GM12878 (cell line): ENCODE measurements at regions not wholly inside any gene's neighbourhood (a gene's known extent, or its start where the extent isn't known, plus 50 kb on each side); places are given as distances from the start of the nearest gene placed in this dataset.

Experiments
- ATAC-seq: fragments of 200-7000 bp; cut with Tn5 transposase; 3 replicates; pipeline ENCODE4 v1.9.1; 2020; ENCODE audit warnings: mild to moderate bottlenecking, moderate library complexity
- BruUV-seq: library from RNA; stranded (reverse); fragments of 400-500 nt; replicated peaks from 2 replicates; lab custom pipeline; 2021; lab: Mats Ljungman, UMichigan
- CTCF ChIA-PET: fragments of 300-600 bp; sonication (Branson Sonifier 250); formaldehyde crosslinking; extraction: SDS; loops from one replicate; lab custom pipeline; 2021; ENCODE audit warnings: inconsistent platforms; lab: Yijun Ruan, JAX
- POLR2A ChIA-PET: fragments of 350-600 bp; formaldehyde crosslinking; extraction: SDS; loops from one replicate; lab custom pipeline; 2021; ENCODE audit warnings: inconsistent platforms; lab: Charles Lee
- RAD21 ChIA-PET: fragments of 300-600 bp; sonication (Branson Sonifier 250); formaldehyde crosslinking; loops from one replicate; lab custom pipeline; 2023; ENCODE audit warnings: antibody characterized with exemption; ENCODE audit not compliant: unreplicated experiment; lab: Charles Lee
- SMC1A ChIA-PET: fragments of 300-600 bp; sonication (Branson Sonifier 250); formaldehyde crosslinking; loops from one replicate; lab custom pipeline; 2023; ENCODE audit not compliant: unreplicated experiment, uncharacterized antibody; lab: Charles Lee
- DNase-seq: peaks from one replicate; pipeline ENCODE4 v3.0.0-alpha.2; 2011; ENCODE audit warnings: low read depth, low spot score
- FAIRE-seq: peaks from 3 replicates; lab custom pipeline; 2011; peaks lifted over from hg19 to GRCh38; lab: Jason Lieb, UNC
- H2AFZ ChIP-seq: 2 replicates; pipeline ENCODE4 v1.6.0; 2011; ENCODE audit warnings: low read depth, low read length, control low read depth; ENCODE audit not compliant: control insufficient read depth
- H3K27ac ChIP-seq: 2 replicates; pipeline ENCODE4 v1.5.1; 2011; ENCODE audit warnings: control low read depth; ENCODE audit not compliant: control insufficient read depth, insufficient read depth
- H3K27me3 ChIP-seq, 2 experiments: replicated peaks in 1 of 2; 2 replicates each; pipeline versions ENCODE4 v1.6.0 to v1.6.1; 2011; ENCODE audit warnings: low read length in 1 of 2; ENCODE audit not compliant: control insufficient read depth in 2 of 2, insufficient read depth in 2 of 2
- H3K36me3 ChIP-seq, 2 experiments: 2 replicates each; pipeline ENCODE4 v1.5.1; 2011; ENCODE audit warnings: low read length in 1 of 2; ENCODE audit not compliant: control insufficient read depth in 2 of 2, insufficient read depth in 2 of 2
- H3K4me1 ChIP-seq: 2 replicates; pipeline ENCODE4 v1.6.1; 2011; ENCODE audit warnings: mild to moderate bottlenecking, low read length, moderate library complexity, mixed read lengths; ENCODE audit not compliant: control insufficient read depth, insufficient read depth
- H3K4me2 ChIP-seq: 2 replicates; pipeline ENCODE4 v1.6.0; 2011; ENCODE audit warnings: control low read depth; ENCODE audit not compliant: control insufficient read depth, insufficient read depth
- H3K4me3 ChIP-seq: fragments of 200-600 bp; sonication (generic); 2 replicates; pipeline ENCODE4 v1.5.1; 2016
- H3K79me2 ChIP-seq: 2 replicates; pipeline ENCODE4 v1.6.0; 2011; ENCODE audit warnings: low read length; ENCODE audit not compliant: control insufficient read depth, insufficient read depth
- H3K9ac ChIP-seq: 2 replicates; pipeline ENCODE4 v1.8.0; 2011; ENCODE audit warnings: low read length, control low read depth, mixed read lengths; ENCODE audit not compliant: control insufficient read depth, insufficient read depth
- H3K9me3 ChIP-seq: replicated peaks from 3 replicates; pipeline ENCODE4 v1.5.1; 2011; ENCODE audit warnings: mild to moderate bottlenecking, low read length; ENCODE audit not compliant: control insufficient read depth, insufficient read depth
- H4K20me1 ChIP-seq: 2 replicates; pipeline ENCODE4 v1.6.0; 2011; ENCODE audit not compliant: control insufficient read depth, insufficient read depth
- BRCA1 ChIP-seq: IDR thresholded peaks from 2 replicates; pipeline ENCODE4 v1.6.1; 2011; ENCODE audit warnings: low read depth, low read length, improper control_type of control experiment
- ESRRA ChIP-seq: IDR thresholded peaks from 2 replicates; pipeline ENCODE4 v1.6.1; 2012; ENCODE audit warnings: mild to moderate bottlenecking, low read length, improper control_type of control experiment
- JUND ChIP-seq: IDR thresholded peaks from 2 replicates; pipeline ENCODE4 v1.6.1; 2012; ENCODE audit warnings: low read depth, mild to moderate bottlenecking, low read length, improper control_type of control experiment, moderate library complexity
- RELA ChIP-seq: fragments of 450-650 bp; IDR thresholded peaks from 2 replicates; pipeline ENCODE4 v1.8.0; 2014; ENCODE audit warnings: borderline replicate concordance; ENCODE audit not compliant: partially characterized antibody
- SMARCA5 ChIP-seq: fragments of 450-650 bp; IDR thresholded peaks from 2 replicates; pipeline ENCODE4 v1.6.1; 2017; ENCODE audit warnings: mild to moderate bottlenecking
- ZNF207 ChIP-seq: fragments of 450-650 bp; IDR thresholded peaks from 2 replicates; pipeline ENCODE4 v1.6.1; 2014; ENCODE audit warnings: antibody characterized with exemption, mild to moderate bottlenecking, borderline replicate concordance
- ZNF687 ChIP-seq: fragments of 450-650 bp; IDR thresholded peaks from 2 replicates; pipeline ENCODE4 v1.6.1; 2017; ENCODE audit warnings: mild to moderate bottlenecking, moderate library complexity
- WGBS: methylation state at CpG from one replicate; pipeline ENCODE4 v1.1.6; 2016; ENCODE audit warnings: low lambda C conversion rate; ENCODE audit not compliant: insufficient replicate concordance, insufficient coverage; ENCODE audit errors: missing lambda C conversion rate; 5-methylcytosine and 5-hydroxymethylcytosine counted together
- in situ Hi-C: fragments of 300-500 bp; cut with MboI; formaldehyde crosslinking; loops from 9 replicates; pipeline ENCODE4 v1.14.3; 2018; ENCODE audit warnings: mixed read lengths
- intact Hi-C: fragments of 100-400 bp; cut with micrococcal nuclease; formaldehyde crosslinking; loops from one replicate; pipeline ENCODE4 v1.14.2; 2022; ENCODE audit not compliant: unreplicated experiment

- TF ChIP-seq ZNF687, result no peak
- TF ChIP-seq ESRRA, result no peak
- no peak for TF ChIP-seq ZNF207
- no peak for TF ChIP-seq SMARCA5
Observed at GRCh38 chr1:80248886-80249285, 1242.4 kb upstream of the ADGRL4 start (continued).

GRCh38 chr1:80245813-80246212 is 1239.3 kb upstream of the ADGRL4 start:
- SMC1A ChIA-PET, result no interaction called here
- no peak for TF ChIP-seq RELA
- TF ChIP-seq JUND, result no peak
- no peak for TF ChIP-seq BRCA1
- no peak overlapping the region for H3K27ac ChIP-seq
- CTCF ChIA-PET, result no interaction called here
- no peaks in the 10 kb centered on the region for H3K4me1 ChIP-seq
- WGBS, result 12% methylated on average over 2 of the region's 2 CpGs
- RAD21 ChIA-PET, result no interaction called here
- POLR2A ChIA-PET, result no interaction called here
- H3K36me3 ChIP-seq, result no peaks in the 10 kb centered on the region
- no peak overlapping the region for H2AFZ ChIP-seq
- no peaks in the 10 kb centered on the region for H3K27me3 ChIP-seq
- H3K9ac ChIP-seq, result no peak overlapping the region
- no peak overlapping the region for H3K4me2 ChIP-seq
- no TSS peak for BruUV-seq
- no peak for ATAC-seq
- no peaks in the 10 kb centered on the region for H4K20me1 ChIP-seq
- H3K79me2 ChIP-seq, result no peaks in the 10 kb centered on the region
- H3K4me3 ChIP-seq, result no peak overlapping the region
- H3K9me3 ChIP-seq, result no peaks in the 10 kb centered on the region
- in situ Hi-C loops, result no loop called here
- intact Hi-C loops, result no loop called here
- DNase-seq, result no peak
- no peak for FAIRE-seq
